PFSK-1 (cell line): ENCODE measurements at regions not wholly inside any gene's neighbourhood (a gene's known extent, or its start where the extent isn't known, plus 50 kb on each side); places are given as distances from the start of the nearest gene placed in this dataset.

Source experiments
- POLR2AphosphoS5 ChIP-seq: IDR thresholded peaks from 2 replicates; pipeline ENCODE4 v1.6.1; 2012; ENCODE audit warnings: low read depth, mild to moderate bottlenecking, control low read depth, low read length, moderate library complexity
- REST ChIP-seq, 2 experiments: IDR thresholded peaks; 2 replicates each; pipeline versions ENCODE4 v1.6.1 to v1.8.0; 2011 to 2012; ENCODE audit warnings: low read depth in 2 of 2, low read length in 2 of 2, control low read depth in 1 of 2, inconsistent platforms in 1 of 2, mild to moderate bottlenecking in 1 of 2, moderate library complexity in 1 of 2; ENCODE audit not compliant: insufficient read depth in 1 of 2
- SIN3A ChIP-seq: IDR thresholded peaks from 2 replicates; pipeline ENCODE4 v1.6.1; 2012; ENCODE audit warnings: mild to moderate bottlenecking, low read length, moderate library complexity, borderline replicate concordance; ENCODE audit not compliant: insufficient read depth

- TF ChIP-seq POLR2AphosphoS5, result no peak
- no peak for TF ChIP-seq REST (IDR thresholded peaks at IDR 0.05; ENCODE audit: insufficient read depth in 1 of 2, low read depth in 2 of 2, low read length in 2 of 2)
- TF ChIP-seq SIN3A, result no peak
These were observed 1454.5 kb upstream of the TENM3 start for GRCh38 chr4:180788729-180789128.
